ENCODE measurements at regions not wholly inside any gene's neighbourhood (a gene's known extent, or its start where the extent isn't known, plus 50 kb on each side); places are given as distances from the start of the nearest gene placed in this dataset.

- no peak for DNase-seq (ENCODE audit: low spot score)
These were observed 142.5 kb upstream of the ARID2 start for GRCh38 chr12:45587012-45587411.

- peak; percentile 18 for DNase-seq (ENCODE audit: low spot score)
These were observed 141.5 kb upstream of the ARID2 start for GRCh38 chr12:45587877-45588533.

- no peak for DNase-seq (ENCODE audit: low spot score)
These were observed 138.9 kb upstream of the ARID2 start for GRCh38 chr12:45590646-45591045.

- no peak for DNase-seq (ENCODE audit: low spot score)
These were observed 137.9 kb upstream of the ARID2 start for GRCh38 chr12:45591635-45592034.

- DNase-seq (ENCODE audit: low spot score), result no peak
These were observed 133.1 kb upstream of the ARID2 start for GRCh38 chr12:45596366-45596765.

GRCh38 chr12:45598336-45598735, 131.2 kb upstream of the ARID2 start:
- no peak for DNase-seq (ENCODE audit: low spot score)

- DNase-seq (ENCODE audit: low spot score), result no peak
These were observed 130.7 kb upstream of the ARID2 start for GRCh38 chr12:45598761-45599160.

- no peak for DNase-seq (ENCODE audit: low spot score)
These were observed 130.3 kb upstream of the ARID2 start for GRCh38 chr12:45599196-45599595.

- DNase-seq (ENCODE audit: low spot score), result no peak
These were observed 128.1 kb upstream of the ARID2 start for GRCh38 chr12:45601390-45601789.

- peak; percentile 79 for DNase-seq (ENCODE audit: low spot score)
These were observed 127.6 kb upstream of the ARID2 start for GRCh38 chr12:45601888-45602287.

- DNase-seq (ENCODE audit: low spot score), result no peak
These were observed 123.9 kb upstream of the ARID2 start for GRCh38 chr12:45605624-45606023.

GRCh38 chr12:45611061-45611460, 118.4 kb upstream of the ARID2 start:
- no peak for DNase-seq (ENCODE audit: low spot score)

- DNase-seq (ENCODE audit: low spot score), result no peak
These were observed 118.0 kb upstream of the ARID2 start for GRCh38 chr12:45611495-45611894.

GRCh38 chr12:45612044-45612794, 117.3 kb upstream of the ARID2 start:
- no peak for DNase-seq (ENCODE audit: low spot score)

GRCh38 chr12:45613296-45613695, 116.2 kb upstream of the ARID2 start:
- DNase-seq (ENCODE audit: low spot score), result no peak

- no peak for DNase-seq (ENCODE audit: low spot score)
These were observed 115.7 kb upstream of the ARID2 start for GRCh38 chr12:45613855-45614254.

GRCh38 chr12:45615268-45615667, 114.2 kb upstream of the ARID2 start:
- DNase-seq (ENCODE audit: low spot score), result no peak

GRCh38 chr12:45619736-45620135, 109.8 kb upstream of the ARID2 start:
- no peak for DNase-seq (ENCODE audit: low spot score)

GRCh38 chr12:45621703-45622102, 107.8 kb upstream of the ARID2 start:
- DNase-seq (ENCODE audit: low spot score), result no peak

- DNase-seq (ENCODE audit: low spot score), result no peak
These were observed 107.1 kb upstream of the ARID2 start for GRCh38 chr12:45622210-45622937.

- no peak for DNase-seq (ENCODE audit: low spot score)
These were observed 106.3 kb upstream of the ARID2 start for GRCh38 chr12:45623221-45623620.

- no peak for DNase-seq (ENCODE audit: low spot score)
These were observed 105.6 kb upstream of the ARID2 start for GRCh38 chr12:45623940-45624339.

GRCh38 chr12:45626965-45627364, 102.5 kb upstream of the ARID2 start:
- DNase-seq (ENCODE audit: low spot score), result no peak

Measured in globus pallidus (tissue), 1 donor.